ENCODE measurements at regions not wholly inside any gene's neighbourhood (a gene's known extent, or its start where the extent isn't known, plus 50 kb on each side); places are given as distances from the start of the nearest gene placed in this dataset.
"Not testable (repeated sequence)": the region's sequence is repeated elsewhere in the genome, so short reads cannot be mapped to it uniquely, and the experiment has no call there.

GRCh38 chr5:156201788-156202403 lies 125.1 kb upstream of the SGCD start:
- DNase-seq (ENCODE audit: low spot score): peak; percentile 62

DNA sequence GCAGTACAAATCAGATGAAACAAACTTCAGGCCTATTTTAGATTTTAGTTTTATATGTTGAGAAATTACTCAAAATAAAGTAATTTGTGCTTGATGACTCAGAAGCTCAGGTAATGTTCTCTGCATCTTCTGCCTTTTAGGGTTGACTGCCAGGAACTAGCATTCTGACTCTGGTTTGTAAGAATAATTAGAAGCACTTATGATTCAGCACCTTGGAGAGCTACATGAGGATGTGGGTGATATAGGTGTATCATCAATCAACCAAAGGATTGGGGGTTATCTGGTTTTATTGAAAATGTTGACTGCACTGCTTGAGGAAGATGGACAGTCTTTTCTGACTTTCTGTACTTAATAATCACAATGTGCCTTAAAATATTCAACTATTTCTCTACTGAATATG lies 118.7 kb upstream of the SGCD start:
- no peak for DNase-seq (ENCODE audit: low spot score)

DNA sequence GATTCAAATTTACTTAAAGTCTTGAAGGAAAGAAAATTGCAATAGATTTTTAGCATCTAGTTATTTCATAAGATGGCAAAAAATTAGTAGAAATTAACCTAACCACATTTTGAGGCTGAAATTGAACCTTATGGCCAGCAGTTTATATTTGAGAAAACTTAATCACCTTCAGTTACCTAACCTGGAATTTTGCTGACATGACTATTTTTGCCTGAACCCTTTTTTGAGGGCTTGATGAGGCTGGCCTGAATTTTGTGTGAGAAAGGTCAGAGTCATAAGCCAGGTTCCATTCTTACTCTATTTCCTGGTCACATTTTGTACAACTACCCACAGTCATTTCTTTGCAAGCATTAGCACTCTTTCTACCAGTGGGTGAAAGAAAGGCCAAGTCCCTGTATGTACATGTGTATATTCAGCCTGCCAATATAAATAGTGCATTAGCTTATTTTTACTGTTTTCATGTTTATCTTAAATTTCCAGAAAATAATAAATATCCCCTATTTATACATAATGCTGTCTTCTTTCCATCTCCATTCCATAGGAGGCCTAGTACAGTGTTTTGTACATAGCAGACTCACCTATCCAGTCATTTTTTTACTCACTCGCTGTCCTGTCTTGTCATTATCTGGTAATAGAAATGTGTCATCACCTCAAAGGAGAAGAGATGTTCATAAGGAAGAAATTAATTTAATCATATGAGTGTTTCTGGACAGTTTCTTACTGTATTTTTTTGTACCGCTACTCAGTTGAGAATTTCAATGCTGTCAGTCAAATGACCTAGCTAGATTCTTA lies 108.4 kb upstream of the SGCD start:
- no peak for DNase-seq (ENCODE audit: low spot score)

DNA sequence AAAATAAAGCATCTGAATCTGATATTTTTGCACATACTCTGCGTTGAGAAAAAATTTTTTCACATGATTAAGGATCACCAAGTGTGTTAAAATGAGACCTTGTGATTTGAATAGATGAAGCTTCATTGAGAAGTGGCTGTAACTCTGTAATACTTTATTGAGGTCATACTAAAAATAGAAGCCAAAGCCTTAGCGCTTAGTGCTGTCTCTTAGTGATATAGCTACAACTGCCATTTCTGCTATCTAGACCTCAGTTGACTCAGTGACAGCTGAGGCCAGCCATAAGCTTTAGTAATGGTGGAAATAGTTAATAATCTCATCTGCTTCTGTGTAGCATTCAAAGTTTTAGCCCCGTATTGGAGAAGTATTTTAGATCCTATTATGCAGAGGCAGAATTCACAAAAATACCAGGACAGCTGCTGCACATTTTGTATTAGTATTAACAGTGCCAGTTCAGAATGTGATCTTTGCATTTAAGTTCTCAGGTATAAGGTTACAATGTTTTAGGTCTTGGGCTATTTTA lies 107.4 kb upstream of the SGCD start:
- no peak for DNase-seq (ENCODE audit: low spot score)

DNA sequence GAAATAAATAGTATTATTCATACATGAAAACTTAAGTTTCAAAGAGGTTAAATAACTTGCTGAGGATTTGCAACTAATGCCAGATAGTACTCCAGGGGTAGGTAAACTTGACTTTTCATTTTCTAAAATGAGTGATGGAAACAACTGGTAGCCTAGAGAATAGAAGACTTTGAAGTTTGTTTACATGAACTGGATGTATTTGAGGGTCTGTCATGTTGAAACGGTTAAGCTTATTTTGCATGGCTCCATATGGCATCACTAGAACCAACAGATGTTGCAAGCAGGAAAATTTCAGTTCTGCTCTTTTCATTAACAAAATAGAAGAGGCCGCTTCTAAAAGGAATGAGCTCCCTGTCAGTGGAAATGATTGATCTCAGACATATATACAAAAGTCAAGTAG lies 105.1 kb upstream of the SGCD start:
- DNase-seq (ENCODE audit: low spot score): no peak

GRCh38 chr5:156223547-156223946 lies 103.4 kb upstream of the SGCD start:
- no peak for DNase-seq (ENCODE audit: low spot score)

GRCh38 chr5:156226485-156226884 lies 100.5 kb upstream of the SGCD start:
- not testable (repeated sequence) for DNase-seq (ENCODE audit: low spot score)

DNA sequence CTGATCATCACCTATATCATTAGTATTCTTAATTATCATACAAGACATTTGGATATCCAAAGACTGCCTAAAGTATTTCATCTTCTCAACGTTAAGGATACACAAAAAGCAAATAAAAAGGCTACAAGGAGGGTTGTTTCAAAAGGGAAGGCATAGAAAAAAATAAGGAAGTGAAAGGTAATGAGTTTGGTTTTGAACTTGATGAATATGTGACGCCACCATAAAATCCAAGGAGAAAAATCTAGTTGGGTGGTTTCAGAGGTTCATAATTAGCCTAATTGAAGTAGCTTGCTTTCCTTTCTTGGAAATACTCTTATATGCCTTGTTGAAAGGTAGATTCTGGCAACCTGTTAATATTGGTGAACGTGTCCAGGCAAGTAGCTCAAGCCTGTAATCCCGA lies 96.1 kb upstream of the SGCD start:
- DNase-seq (ENCODE audit: low spot score): no peak

DNA sequence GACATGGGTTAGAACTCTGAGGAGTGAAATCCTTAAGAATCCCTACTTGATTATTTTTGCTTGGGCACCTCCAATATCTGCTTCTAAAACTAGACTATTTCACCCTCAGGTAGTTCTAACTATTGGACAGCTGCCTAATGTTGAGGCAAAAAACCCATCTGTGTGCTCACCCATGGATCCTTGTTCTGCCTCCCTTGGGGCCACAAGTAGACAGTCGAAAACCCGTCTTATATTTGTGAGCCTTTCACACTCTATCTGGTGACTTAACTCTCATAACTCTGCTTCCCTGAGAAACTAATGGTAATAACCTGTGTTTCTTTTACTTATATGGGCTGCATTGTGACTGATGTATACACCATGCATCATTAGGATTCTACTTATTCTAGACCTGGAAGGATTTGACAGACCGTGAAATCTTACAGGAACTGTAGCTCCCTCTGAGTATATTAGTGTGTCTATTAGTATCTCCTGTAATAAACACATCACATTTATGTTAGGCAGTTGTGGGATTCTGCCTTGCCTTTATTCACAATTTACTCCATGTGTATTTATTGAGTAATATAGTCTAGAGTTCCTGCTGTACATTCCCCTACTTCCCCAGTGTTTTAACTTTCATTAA lies 94.6 kb upstream of the SGCD start:
- DNase-seq (ENCODE audit: low spot score): no peak

- DNase-seq (ENCODE audit: low spot score): no peak
These were observed 89.6 kb upstream of the SGCD start for GRCh38 chr5:156237361-156237760.

DNA sequence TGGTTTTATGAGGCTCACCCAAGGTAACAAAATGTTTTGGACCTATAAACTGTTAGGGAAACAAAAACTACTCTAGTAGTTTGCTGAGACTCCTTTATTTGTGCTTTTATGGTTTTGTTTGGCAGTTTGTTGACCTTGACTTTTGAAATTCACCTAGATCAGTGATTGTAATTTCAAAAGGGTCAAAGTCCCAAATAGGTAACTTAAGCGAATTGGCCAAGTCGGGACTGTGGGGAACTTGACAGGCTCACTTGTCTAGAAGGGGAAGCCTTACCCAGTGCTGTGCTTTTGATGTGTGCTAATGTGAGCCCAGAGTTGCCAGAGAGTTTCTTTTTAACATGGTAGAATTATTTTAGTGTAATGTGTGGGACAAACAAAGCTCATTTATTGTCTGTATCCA lies 87.2 kb upstream of the SGCD start:
- DNase-seq (ENCODE audit: low spot score): no peak

DNA sequence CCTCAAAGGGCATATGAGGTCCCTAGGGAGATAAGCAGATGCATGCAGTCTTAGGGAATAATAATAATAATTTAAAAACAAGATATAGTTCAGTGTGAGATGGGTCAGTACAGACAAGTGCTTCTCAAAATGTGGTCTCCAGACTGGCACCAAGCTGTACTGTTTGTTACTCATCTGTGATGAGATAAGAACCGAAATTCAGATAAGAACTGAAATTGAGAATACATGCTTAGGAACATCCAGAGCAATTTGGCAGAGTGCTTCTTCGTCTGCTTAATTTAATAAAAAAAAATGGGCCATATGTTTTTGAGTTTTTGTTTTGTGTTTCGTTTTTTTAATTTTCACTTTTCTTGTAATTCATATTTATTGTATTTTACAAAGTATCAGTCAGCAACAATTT lies 86.5 kb upstream of the SGCD start:
- no peak for DNase-seq (ENCODE audit: low spot score)

DNA sequence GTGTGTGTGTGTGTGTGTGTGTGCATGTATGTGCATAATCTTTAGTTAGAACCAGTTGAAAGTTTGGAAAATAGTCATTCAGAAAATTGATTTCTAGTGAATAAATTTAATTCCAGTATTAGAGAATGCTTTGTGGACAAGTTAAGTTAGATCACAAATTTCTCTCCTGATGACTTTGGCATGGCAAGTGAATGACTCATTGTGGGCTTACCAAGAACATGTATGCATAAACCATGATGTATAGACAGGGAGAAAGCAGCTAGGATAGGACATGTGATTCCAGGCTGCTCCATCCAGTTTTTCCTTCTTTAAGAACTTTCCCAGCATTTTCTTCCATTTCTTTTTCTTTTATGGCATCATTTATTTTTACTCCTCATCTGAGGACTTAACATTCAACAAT lies 85.7 kb upstream of the SGCD start:
- no peak for DNase-seq (ENCODE audit: low spot score)

GRCh38 chr5:156245895-156246294 lies 81.1 kb upstream of the SGCD start:
- no peak for DNase-seq (ENCODE audit: low spot score)

GRCh38 chr5:156251076-156251475 lies 75.9 kb upstream of the SGCD start:
- DNase-seq (ENCODE audit: low spot score): no peak

GRCh38 chr5:156253130-156253529 lies 73.8 kb upstream of the SGCD start:
- no peak for DNase-seq (ENCODE audit: low spot score)

GRCh38 chr5:156254196-156254595 lies 72.8 kb upstream of the SGCD start:
- DNase-seq (ENCODE audit: low spot score): no peak

- DNase-seq (ENCODE audit: low spot score): no peak
These were observed 70.3 kb upstream of the SGCD start for GRCh38 chr5:156256642-156257041.

DNA sequence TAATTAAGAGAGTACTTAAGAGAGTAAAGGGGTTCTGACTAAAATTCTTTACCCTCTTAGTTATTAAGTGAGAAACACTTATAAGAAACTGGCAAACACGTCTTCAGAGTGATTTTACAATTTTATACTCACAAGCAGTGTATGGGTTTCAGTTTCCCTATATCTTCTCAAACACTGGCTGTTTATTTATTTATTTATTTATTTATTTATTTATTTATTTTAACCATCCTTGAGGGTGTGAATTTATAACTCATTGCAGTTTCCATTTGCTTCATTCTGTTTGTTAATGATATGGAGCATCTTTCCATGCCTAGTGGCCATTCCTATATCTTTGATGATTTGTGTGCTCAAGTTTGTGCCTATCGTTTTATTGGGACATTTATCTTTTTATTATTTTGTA lies 68.0 kb upstream of the SGCD start:
- DNase-seq (ENCODE audit: low spot score): no peak

DNA sequence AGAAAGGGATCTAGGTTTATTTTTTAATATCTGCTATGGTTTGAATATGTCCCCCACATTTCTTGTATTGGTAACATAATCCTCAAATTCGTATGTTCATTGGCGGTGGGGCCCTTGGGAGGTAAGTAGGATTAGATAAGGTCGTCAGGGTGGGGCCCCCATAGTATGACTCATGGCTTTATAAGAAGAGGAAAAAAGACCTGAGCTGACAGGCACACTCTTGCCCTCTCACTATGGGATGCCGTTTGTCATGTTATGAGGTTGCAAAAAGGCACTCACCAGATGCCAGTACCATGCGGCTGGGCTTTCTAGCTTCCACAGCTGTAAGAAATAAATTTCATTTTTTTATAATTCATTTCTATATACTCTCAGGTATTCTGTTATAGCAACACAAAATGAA lies 67.3 kb upstream of the SGCD start:
- no peak for DNase-seq (ENCODE audit: low spot score)

GRCh38 chr5:156261275-156261939 lies 65.6 kb upstream of the SGCD start:
- no peak for DNase-seq (ENCODE audit: low spot score)

GRCh38 chr5:156271569-156271968 lies 55.4 kb upstream of the SGCD start:
- no peak for DNase-seq (ENCODE audit: low spot score)

- DNase-seq (ENCODE audit: low spot score): no peak
These were observed 54.8 kb upstream of the SGCD start for GRCh38 chr5:156272139-156272538.
